ENCODE measurements at regions not wholly inside any gene's neighbourhood (a gene's known extent, or its start where the extent isn't known, plus 50 kb on each side); places are given as distances from the start of the nearest gene placed in this dataset.

DNA sequence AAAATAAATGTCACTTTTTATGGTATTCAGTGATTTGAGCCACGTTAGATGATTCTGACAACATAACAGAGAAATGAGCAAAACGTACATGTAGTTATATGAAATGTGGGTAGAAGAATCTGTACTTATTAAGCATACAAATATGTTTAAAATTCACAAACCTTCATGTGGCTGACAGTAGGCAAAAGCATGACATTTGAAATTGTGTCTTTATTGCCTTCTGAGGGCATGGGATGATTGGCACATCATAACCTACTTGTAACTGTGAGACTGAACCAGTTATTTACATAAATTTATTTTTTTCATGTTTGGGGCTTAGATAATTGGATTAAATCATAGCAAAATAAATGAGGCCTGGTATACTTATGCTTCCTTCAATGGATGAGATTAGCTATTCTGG is 202.2 kb downstream of the DNAJB9 start:
- H2AFZ ChIP-seq (ENCODE audit: control insufficient read depth, low read depth, low read length), result no peak overlapping the region
- no peaks in the 10 kb centered on the region for H3K27me3 ChIP-seq (replicated peaks in 1 of 2; ENCODE audit: control insufficient read depth in 2 of 2, insufficient read depth in 2 of 2, low read length in 1 of 2)
- RAD21 ChIA-PET (ENCODE audit: unreplicated experiment), result no interaction called here
- H4K20me1 ChIP-seq (ENCODE audit: control insufficient read depth, insufficient read depth), result no peaks in the 10 kb centered on the region
- H3K4me3 ChIP-seq, result no peak overlapping the region
- WGBS (ENCODE audit: insufficient coverage, insufficient replicate concordance, low lambda C conversion rate, missing lambda C conversion rate), result 0% methylated on average over 2 of the region's 2 CpGs
- no peak for TF ChIP-seq RELA (IDR thresholded peaks at IDR 0.05; ENCODE audit: borderline replicate concordance, partially characterized antibody)
- TF ChIP-seq, protein P1, sequence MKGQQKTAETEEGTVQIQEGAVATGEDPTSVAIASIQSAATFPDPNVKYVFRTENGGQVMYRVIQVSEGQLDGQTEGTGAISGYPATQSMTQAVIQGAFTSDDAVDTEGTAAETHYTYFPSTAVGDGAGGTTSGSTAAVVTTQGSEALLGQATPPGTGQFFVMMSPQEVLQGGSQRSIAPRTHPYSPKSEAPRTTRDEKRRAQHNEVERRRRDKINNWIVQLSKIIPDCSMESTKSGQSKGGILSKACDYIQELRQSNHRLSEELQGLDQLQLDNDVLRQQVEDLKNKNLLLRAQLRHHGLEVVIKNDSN (IDR thresholded peaks at IDR 0.05; ENCODE audit: borderline replicate concordance, extremely low read length, insufficient read depth, low read depth, low read length), result no peak
- no peak for TF ChIP-seq TCF7 (IDR thresholded peaks at IDR 0.05; ENCODE audit: borderline replicate concordance)
- no peak for TF ChIP-seq MLLT1 (IDR thresholded peaks at IDR 0.05)
- no peak for TF ChIP-seq SMAD5 (IDR thresholded peaks at IDR 0.05; ENCODE audit: low read depth)
- no peak for TF ChIP-seq SUPT20H (IDR thresholded peaks at IDR 0.05; ENCODE audit: borderline replicate concordance, control insufficient read depth, low read depth, low read length)
- no peak for TF ChIP-seq ASH2L (IDR thresholded peaks at IDR 0.05; ENCODE audit: borderline replicate concordance, low read depth)
- TF ChIP-seq EZH2 (IDR thresholded peaks at IDR 0.05; ENCODE audit: borderline replicate concordance, control insufficient read depth, low read depth, low read length), result no peak
- no peak for TF ChIP-seq ZBTB4 (CRISPR knock-in tag; IDR thresholded peaks at IDR 0.05)
- TF ChIP-seq NFYB (IDR thresholded peaks at IDR 0.05; ENCODE audit: insufficient read depth, low read depth, low read length), result no peak
- POLR2A ChIA-PET, result no interaction called here
- intact Hi-C loops (cut with micrococcal nuclease; ENCODE audit: unreplicated experiment) (no loop called here), in situ Hi-C loops (cut with MboI) (no loop called here)
- CTCF ChIA-PET, result no interaction called here
- SMC1A ChIA-PET (ENCODE audit: uncharacterized antibody, unreplicated experiment), result no interaction called here
- no peaks in the 10 kb centered on the region for H3K9me3 ChIP-seq (replicated peaks; ENCODE audit: control insufficient read depth, insufficient read depth, low read length)
- no peak overlapping the region for H3K9ac ChIP-seq (ENCODE audit: control insufficient read depth, insufficient read depth, low read length)
- H3K27ac ChIP-seq (ENCODE audit: control insufficient read depth, insufficient read depth), result no peak overlapping the region
- no peak for DNase-seq (ENCODE audit: low read depth, low spot score)
- H3K36me3 ChIP-seq (ENCODE audit: control insufficient read depth in 2 of 2, insufficient read depth in 2 of 2, low read length in 1 of 2), result no peaks in the 10 kb centered on the region
- no peak for ATAC-seq
- no peak for FAIRE-seq
- H3K4me2 ChIP-seq (ENCODE audit: control insufficient read depth, insufficient read depth), result no peak overlapping the region
- BruUV-seq (replicated peaks), result no TSS peak
- no peaks in the 10 kb centered on the region for H3K4me1 ChIP-seq (ENCODE audit: control insufficient read depth, insufficient read depth, low read length)
- no peaks in the 10 kb centered on the region for H3K79me2 ChIP-seq (ENCODE audit: control insufficient read depth, insufficient read depth, low read length)
